ENCODE measurements at regions not wholly inside any gene's neighbourhood (a gene's known extent, or its start where the extent isn't known, plus 50 kb on each side); places are given as distances from the start of the nearest gene placed in this dataset.

- no peak for TF ChIP-seq TAF1 (IDR thresholded peaks at IDR 0.05; ENCODE audit: borderline replicate concordance, low read depth, low read length)
- TF ChIP-seq POLR2A (IDR thresholded peaks at IDR 0.05; ENCODE audit: low read depth, low read length): no peak
- TF ChIP-seq POLR2AphosphoS5 (IDR thresholded peaks at IDR 0.05; ENCODE audit: low read depth, low read length): no peak
Measured at GRCh38 chr10:3900391-3900790, 115.4 kb upstream of the KLF6 start.

Data from GM12892 (cell line).